HEK293 (cell line): ENCODE measurements at regions not wholly inside any gene's neighbourhood (a gene's known extent, or its start where the extent isn't known, plus 50 kb on each side); places are given as distances from the start of the nearest gene placed in this dataset.

ENCODE experiments used
- GLIS2 ChIP-seq: fragments of 450-650 bp; formaldehyde crosslinking; IDR thresholded peaks from 2 replicates; pipeline ENCODE4 v1.5.1; 2016; ENCODE audit warnings: missing biosample characterization, missing genetic modification characterization
- KLF16 ChIP-seq: fragments of 450-650 bp; formaldehyde crosslinking; IDR thresholded peaks from 2 replicates; pipeline ENCODE4 v1.5.1; 2017; ENCODE audit warnings: missing biosample characterization, missing genetic modification characterization
- YY2 ChIP-seq: fragments of 450-650 bp; formaldehyde crosslinking; IDR thresholded peaks from 2 replicates; pipeline ENCODE4 v1.5.1; 2016; ENCODE audit warnings: missing biosample characterization, missing genetic modification characterization
- ZFHX2 ChIP-seq: fragments of 450-650 bp; formaldehyde crosslinking; conservative IDR thresholded peaks from 2 replicates; pipeline ENCODE4 v1.5.1; 2016; ENCODE audit warnings: missing biosample characterization, missing genetic modification characterization
- ZNF146 ChIP-seq: fragments of 450-650 bp; formaldehyde crosslinking; IDR thresholded peaks from 2 replicates; pipeline ENCODE4 v1.5.1; 2016; ENCODE audit warnings: missing biosample characterization, missing genetic modification characterization
- ZNF211 ChIP-seq: fragments of 450-650 bp; formaldehyde crosslinking; IDR thresholded peaks from 2 replicates; pipeline ENCODE4 v1.5.1; 2016; ENCODE audit warnings: low read depth, missing biosample characterization, missing genetic modification characterization
- ZNF274 ChIP-seq, 2 experiments: fragments of 200-500 bp in 1 of 2; fragments of 450-650 bp in 1 of 2; sonication (Bioruptor generic) in 1 of 2; formaldehyde crosslinking in 1 of 2; IDR thresholded peaks; 2 replicates each; pipeline versions ENCODE4 v1.5.1 to v1.6.1; 2014 to 2016; ENCODE audit warnings: borderline replicate concordance in 1 of 2, inconsistent platforms in 1 of 2, low read length in 1 of 2, missing biosample characterization in 1 of 2, missing genetic modification characterization in 1 of 2
- ZNF341 ChIP-seq: fragments of 450-650 bp; formaldehyde crosslinking; IDR thresholded peaks from 2 replicates; pipeline ENCODE4; 2016; ENCODE audit warnings: low read depth, missing biosample characterization, missing genetic modification characterization
- ZNF558 ChIP-seq: fragments of 450-650 bp; formaldehyde crosslinking; IDR thresholded peaks from 2 replicates; pipeline ENCODE4 v1.5.1; 2016; ENCODE audit warnings: missing biosample characterization, missing genetic modification characterization
- ZNF561 ChIP-seq: fragments of 450-650 bp; IDR thresholded peaks from 2 replicates; pipeline ENCODE4 v1.5.1; 2018; ENCODE audit warnings: missing biosample characterization, missing genetic modification characterization, borderline replicate concordance
- ZNF585B ChIP-seq: fragments of 450-650 bp; formaldehyde crosslinking; IDR thresholded peaks from 2 replicates; pipeline ENCODE4 v1.5.1; 2016; ENCODE audit warnings: missing biosample characterization, missing genetic modification characterization
- ZNF658 ChIP-seq: fragments of 450-650 bp; formaldehyde crosslinking; IDR thresholded peaks from 2 replicates; pipeline ENCODE4; 2016; ENCODE audit warnings: missing biosample characterization, missing genetic modification characterization
- ZNF660 ChIP-seq: fragments of 450-650 bp; IDR thresholded peaks from 2 replicates; pipeline ENCODE4 v1.5.1; 2018; ENCODE audit warnings: missing biosample characterization, mild to moderate bottlenecking, missing genetic modification characterization
- ZNF76 ChIP-seq: fragments of 450-650 bp; formaldehyde crosslinking; IDR thresholded peaks from 2 replicates; pipeline ENCODE4; 2016; ENCODE audit warnings: low read depth, missing biosample characterization, missing genetic modification characterization, borderline replicate concordance
- ZNF792 ChIP-seq: fragments of 450-650 bp; formaldehyde crosslinking; IDR thresholded peaks from 2 replicates; pipeline ENCODE4 v1.5.1; 2016; ENCODE audit warnings: missing biosample characterization, missing genetic modification characterization
- ZSCAN30 ChIP-seq: fragments of 450-650 bp; IDR thresholded peaks from 2 replicates; pipeline ENCODE4 v1.5.1; 2018; ENCODE audit warnings: missing biosample characterization, mild to moderate bottlenecking, missing genetic modification characterization, moderate library complexity
- TF ChIP-seq, protein P1 (sequence below): fragments of 450-650 bp; formaldehyde crosslinking; IDR thresholded peaks from 2 replicates; pipeline ENCODE4 v1.5.1; 2016; ENCODE audit warnings: missing biosample characterization, missing genetic modification characterization
- TF ChIP-seq, protein P2 (sequence below): fragments of 450-650 bp; formaldehyde crosslinking; conservative IDR thresholded peaks from 2 replicates; pipeline ENCODE4 v1.5.1; 2016; ENCODE audit warnings: low read depth, missing biosample characterization, missing genetic modification characterization
- TF ChIP-seq, protein P3 (sequence below): fragments of 450-650 bp; formaldehyde crosslinking; IDR thresholded peaks from 2 replicates; pipeline ENCODE4 v1.5.1; 2017; ENCODE audit warnings: missing biosample characterization, missing genetic modification characterization
- TF ChIP-seq, protein P4 (sequence below): fragments of 450-650 bp; formaldehyde crosslinking; IDR thresholded peaks from 2 replicates; pipeline ENCODE4 v1.5.0; 2017; ENCODE audit warnings: missing biosample characterization, missing genetic modification characterization, borderline replicate concordance
- TF ChIP-seq, protein P5 (sequence below): fragments of 450-650 bp; formaldehyde crosslinking; IDR thresholded peaks from 2 replicates; pipeline ENCODE4 v1.5.1; 2017; ENCODE audit warnings: missing biosample characterization, missing genetic modification characterization
- TF ChIP-seq, protein P6 (sequence below): fragments of 450-650 bp; formaldehyde crosslinking; IDR thresholded peaks from 2 replicates; pipeline ENCODE4; 2016; ENCODE audit warnings: missing biosample characterization, missing genetic modification characterization
- TF ChIP-seq, protein P7 (sequence below): fragments of 450-650 bp; formaldehyde crosslinking; IDR thresholded peaks from 2 replicates; pipeline ENCODE4 v1.5.1; 2016; ENCODE audit warnings: missing biosample characterization, missing genetic modification characterization

DNA sequence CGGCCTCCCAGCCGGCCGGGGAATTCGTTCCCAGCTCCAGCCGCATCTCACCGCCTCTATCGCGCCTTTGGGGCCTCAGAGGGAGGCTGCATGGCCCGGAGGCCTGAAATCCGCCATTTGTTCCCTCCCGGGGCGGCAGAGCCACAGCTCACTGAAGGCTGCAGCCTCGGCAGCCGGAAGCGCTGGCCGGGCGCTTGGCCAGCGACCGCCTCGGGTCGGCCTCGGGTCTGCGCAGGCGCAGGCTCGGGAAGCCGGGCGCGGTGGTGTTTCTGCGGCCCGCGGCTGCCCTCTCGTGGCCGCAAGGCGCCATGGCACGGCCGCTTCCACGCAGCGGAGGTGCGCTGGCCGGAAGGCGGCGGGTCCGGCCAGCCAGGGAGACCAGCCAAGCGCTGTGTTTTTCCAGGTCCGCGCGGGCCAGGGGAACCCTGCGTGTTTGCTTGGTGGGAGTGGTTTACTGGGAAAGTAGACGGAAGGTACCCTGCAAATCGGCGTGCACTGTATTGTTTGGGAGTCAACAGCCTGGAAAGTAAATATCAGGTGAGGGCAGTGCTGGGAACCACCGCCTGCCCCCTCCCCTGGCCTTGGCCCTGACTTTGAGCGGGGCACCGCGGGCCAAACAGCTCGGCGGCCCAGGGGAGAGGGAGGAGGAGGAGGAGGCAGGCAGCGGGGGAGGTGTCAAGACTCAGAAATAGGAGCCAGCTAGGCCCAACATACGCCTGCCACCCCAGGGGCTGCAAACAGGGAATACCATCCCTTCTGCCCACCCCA is 52.7 kb upstream of the CD34 start (continued):
- TF ChIP-seq, protein P1, sequence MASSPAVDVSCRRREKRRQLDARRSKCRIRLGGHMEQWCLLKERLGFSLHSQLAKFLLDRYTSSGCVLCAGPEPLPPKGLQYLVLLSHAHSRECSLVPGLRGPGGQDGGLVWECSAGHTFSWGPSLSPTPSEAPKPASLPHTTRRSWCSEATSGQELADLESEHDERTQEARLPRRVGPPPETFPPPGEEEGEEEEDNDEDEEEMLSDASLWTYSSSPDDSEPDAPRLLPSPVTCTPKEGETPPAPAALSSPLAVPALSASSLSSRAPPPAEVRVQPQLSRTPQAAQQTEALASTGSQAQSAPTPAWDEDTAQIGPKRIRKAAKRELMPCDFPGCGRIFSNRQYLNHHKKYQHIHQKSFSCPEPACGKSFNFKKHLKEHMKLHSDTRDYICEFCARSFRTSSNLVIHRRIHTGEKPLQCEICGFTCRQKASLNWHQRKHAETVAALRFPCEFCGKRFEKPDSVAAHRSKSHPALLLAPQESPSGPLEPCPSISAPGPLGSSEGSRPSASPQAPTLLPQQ (tag by site-specific recombination) = no peak
- no peak; the same call in 1 of the 2 replicates for TF ChIP-seq ZNF76 (tag by site-specific recombination)
- TF ChIP-seq, protein P2, sequence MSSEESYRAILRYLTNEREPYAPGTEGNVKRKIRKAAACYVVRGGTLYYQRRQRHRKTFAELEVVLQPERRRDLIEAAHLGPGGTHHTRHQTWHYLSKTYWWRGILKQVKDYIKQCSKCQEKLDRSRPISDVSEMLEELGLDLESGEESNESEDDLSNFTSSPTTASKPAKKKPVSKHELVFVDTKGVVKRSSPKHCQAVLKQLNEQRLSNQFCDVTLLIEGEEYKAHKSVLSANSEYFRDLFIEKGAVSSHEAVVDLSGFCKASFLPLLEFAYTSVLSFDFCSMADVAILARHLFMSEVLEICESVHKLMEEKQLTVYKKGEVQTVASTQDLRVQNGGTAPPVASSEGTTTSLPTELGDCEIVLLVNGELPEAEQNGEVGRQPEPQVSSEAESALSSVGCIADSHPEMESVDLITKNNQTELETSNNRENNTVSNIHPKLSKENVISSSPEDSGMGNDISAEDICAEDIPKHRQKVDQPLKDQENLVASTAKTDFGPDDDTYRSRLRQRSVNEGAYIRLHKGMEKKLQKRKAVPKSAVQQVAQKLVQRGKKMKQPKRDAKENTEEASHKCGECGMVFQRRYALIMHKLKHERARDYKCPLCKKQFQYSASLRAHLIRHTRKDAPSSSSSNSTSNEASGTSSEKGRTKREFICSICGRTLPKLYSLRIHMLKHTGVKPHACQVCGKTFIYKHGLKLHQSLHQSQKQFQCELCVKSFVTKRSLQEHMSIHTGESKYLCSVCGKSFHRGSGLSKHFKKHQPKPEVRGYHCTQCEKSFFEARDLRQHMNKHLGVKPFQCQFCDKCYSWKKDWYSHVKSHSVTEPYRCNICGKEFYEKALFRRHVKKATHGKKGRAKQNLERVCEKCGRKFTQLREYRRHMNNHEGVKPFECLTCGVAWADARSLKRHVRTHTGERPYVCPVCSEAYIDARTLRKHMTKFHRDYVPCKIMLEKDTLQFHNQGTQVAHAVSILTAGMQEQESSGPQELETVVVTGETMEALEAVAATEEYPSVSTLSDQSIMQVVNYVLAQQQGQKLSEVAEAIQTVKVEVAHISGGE = peak; percentile 61; the same call in 1 of the 2 replicates
- TF ChIP-seq ZNF341 (tag by site-specific recombination) = peak; percentile 61
- TF ChIP-seq, protein P3, sequence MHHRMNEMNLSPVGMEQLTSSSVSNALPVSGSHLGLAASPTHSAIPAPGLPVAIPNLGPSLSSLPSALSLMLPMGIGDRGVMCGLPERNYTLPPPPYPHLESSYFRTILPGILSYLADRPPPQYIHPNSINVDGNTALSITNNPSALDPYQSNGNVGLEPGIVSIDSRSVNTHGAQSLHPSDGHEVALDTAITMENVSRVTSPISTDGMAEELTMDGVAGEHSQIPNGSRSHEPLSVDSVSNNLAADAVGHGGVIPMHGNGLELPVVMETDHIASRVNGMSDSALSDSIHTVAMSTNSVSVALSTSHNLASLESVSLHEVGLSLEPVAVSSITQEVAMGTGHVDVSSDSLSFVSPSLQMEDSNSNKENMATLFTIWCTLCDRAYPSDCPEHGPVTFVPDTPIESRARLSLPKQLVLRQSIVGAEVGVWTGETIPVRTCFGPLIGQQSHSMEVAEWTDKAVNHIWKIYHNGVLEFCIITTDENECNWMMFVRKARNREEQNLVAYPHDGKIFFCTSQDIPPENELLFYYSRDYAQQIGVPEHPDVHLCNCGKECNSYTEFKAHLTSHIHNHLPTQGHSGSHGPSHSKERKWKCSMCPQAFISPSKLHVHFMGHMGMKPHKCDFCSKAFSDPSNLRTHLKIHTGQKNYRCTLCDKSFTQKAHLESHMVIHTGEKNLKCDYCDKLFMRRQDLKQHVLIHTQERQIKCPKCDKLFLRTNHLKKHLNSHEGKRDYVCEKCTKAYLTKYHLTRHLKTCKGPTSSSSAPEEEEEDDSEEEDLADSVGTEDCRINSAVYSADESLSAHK (tag by site-specific recombination) = no peak
- TF ChIP-seq ZNF561 = peak; percentile 93; the same call in 1 of the 2 replicates
- TF ChIP-seq, protein P4, sequence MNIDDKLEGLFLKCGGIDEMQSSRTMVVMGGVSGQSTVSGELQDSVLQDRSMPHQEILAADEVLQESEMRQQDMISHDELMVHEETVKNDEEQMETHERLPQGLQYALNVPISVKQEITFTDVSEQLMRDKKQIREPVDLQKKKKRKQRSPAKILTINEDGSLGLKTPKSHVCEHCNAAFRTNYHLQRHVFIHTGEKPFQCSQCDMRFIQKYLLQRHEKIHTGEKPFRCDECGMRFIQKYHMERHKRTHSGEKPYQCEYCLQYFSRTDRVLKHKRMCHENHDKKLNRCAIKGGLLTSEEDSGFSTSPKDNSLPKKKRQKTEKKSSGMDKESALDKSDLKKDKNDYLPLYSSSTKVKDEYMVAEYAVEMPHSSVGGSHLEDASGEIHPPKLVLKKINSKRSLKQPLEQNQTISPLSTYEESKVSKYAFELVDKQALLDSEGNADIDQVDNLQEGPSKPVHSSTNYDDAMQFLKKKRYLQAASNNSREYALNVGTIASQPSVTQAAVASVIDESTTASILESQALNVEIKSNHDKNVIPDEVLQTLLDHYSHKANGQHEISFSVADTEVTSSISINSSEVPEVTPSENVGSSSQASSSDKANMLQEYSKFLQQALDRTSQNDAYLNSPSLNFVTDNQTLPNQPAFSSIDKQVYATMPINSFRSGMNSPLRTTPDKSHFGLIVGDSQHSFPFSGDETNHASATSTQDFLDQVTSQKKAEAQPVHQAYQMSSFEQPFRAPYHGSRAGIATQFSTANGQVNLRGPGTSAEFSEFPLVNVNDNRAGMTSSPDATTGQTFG (tag by site-specific recombination) = no peak
- TF ChIP-seq, protein P5, sequence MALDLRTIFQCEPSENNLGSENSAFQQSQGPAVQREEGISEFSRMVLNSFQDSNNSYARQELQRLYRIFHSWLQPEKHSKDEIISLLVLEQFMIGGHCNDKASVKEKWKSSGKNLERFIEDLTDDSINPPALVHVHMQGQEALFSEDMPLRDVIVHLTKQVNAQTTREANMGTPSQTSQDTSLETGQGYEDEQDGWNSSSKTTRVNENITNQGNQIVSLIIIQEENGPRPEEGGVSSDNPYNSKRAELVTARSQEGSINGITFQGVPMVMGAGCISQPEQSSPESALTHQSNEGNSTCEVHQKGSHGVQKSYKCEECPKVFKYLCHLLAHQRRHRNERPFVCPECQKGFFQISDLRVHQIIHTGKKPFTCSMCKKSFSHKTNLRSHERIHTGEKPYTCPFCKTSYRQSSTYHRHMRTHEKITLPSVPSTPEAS (tag by site-specific recombination) = no peak
- peak; percentile 87 for TF ChIP-seq ZNF660 (tag by site-specific recombination)
- TF ChIP-seq GLIS2 (tag by site-specific recombination) = no peak
- no peak for TF ChIP-seq ZNF146
- TF ChIP-seq, protein P6, sequence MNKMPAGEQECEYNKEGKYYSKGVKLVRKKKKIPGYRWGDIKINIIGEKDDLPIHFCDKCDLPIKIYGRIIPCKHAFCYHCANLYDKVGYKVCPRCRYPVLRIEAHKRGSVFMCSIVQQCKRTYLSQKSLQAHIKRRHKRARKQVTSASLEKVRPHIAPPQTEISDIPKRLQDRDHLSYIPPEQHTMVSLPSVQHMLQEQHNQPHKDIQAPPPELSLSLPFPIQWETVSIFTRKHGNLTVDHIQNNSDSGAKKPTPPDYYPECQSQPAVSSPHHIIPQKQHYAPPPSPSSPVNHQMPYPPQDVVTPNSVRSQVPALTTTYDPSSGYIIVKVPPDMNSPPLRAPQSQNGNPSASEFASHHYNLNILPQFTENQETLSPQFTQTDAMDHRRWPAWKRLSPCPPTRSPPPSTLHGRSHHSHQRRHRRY (tag by site-specific recombination) = no peak
- TF ChIP-seq ZNF558 (tag by site-specific recombination) = no peak
- no peak for TF ChIP-seq KLF16 (tag by site-specific recombination)
- TF ChIP-seq, protein P7, sequence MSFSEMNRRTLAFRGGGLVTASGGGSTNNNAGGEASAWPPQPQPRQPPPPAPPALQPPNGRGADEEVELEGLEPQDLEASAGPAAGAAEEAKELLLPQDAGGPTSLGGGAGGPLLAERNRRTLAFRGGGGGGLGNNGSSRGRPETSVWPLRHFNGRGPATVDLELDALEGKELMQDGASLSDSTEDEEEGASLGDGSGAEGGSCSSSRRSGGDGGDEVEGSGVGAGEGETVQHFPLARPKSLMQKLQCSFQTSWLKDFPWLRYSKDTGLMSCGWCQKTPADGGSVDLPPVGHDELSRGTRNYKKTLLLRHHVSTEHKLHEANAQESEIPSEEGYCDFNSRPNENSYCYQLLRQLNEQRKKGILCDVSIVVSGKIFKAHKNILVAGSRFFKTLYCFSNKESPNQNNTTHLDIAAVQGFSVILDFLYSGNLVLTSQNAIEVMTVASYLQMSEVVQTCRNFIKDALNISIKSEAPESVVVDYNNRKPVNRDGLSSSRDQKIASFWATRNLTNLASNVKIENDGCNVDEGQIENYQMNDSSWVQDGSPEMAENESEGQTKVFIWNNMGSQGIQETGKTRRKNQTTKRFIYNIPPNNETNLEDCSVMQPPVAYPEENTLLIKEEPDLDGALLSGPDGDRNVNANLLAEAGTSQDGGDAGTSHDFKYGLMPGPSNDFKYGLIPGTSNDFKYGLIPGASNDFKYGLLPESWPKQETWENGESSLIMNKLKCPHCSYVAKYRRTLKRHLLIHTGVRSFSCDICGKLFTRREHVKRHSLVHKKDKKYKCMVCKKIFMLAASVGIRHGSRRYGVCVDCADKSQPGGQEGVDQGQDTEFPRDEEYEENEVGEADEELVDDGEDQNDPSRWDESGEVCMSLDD (tag by site-specific recombination) = no peak
- TF ChIP-seq ZSCAN30 = peak; percentile 100
- TF ChIP-seq ZFHX2 (tag by site-specific recombination) = peak; percentile 56; the same call in 1 of the 2 replicates
- 0 out of 2 replicates have a peak, but pooled peaks have one; percentile 44 for TF ChIP-seq YY2
- TF ChIP-seq ZNF792 (tag by site-specific recombination) = no peak
- no peak for TF ChIP-seq ZNF211 (tag by site-specific recombination)
- TF ChIP-seq ZNF658 (tag by site-specific recombination) = no peak
- TF ChIP-seq ZNF585B (tag by site-specific recombination) = no peak
- TF ChIP-seq ZNF274 (IDR thresholded peaks at IDR 0.05; ENCODE audit: low read length) = no peak
- TF ChIP-seq ZNF274 (tag by site-specific recombination; IDR thresholded peaks at IDR 0.05; ENCODE audit: borderline replicate concordance) = no peak
